OCI-LY7 (cell line): ENCODE measurements at regions not wholly inside any gene's neighbourhood (a gene's known extent, or its start where the extent isn't known, plus 50 kb on each side); places are given as distances from the start of the nearest gene placed in this dataset.

ENCODE experiments used
- BruUV-seq: library from RNA; stranded (reverse); fragments of 400-500 nt; replicated peaks from 2 replicates; lab custom pipeline; 2021; lab: Mats Ljungman, UMichigan
- CTCF ChIA-PET: fragments of 300-600 bp; sonication (Branson Sonifier 250); formaldehyde crosslinking; loops from one replicate; lab custom pipeline; 2022; ENCODE audit warnings: antibody characterized with exemption; ENCODE audit not compliant: unreplicated experiment; lab: Charles Lee
- POLR2A ChIA-PET: fragments of 300-600 bp; sonication (Branson Sonifier 250); formaldehyde crosslinking; loops from one replicate; lab custom pipeline; 2022; ENCODE audit warnings: antibody characterized with exemption; lab: Charles Lee
- DNase-seq: peaks from one replicate; pipeline ENCODE4 v3.0.0-alpha.2; 2015; ENCODE audit warnings: low spot score
- H2AFZ ChIP-seq: fragments of 200-600 bp; sonication (generic), shearing (Covaris generic); 2 replicates; pipeline ENCODE4 v1.6.1; 2014; ENCODE audit warnings: mild to moderate bottlenecking, antibody characterized with exemption, low read length, moderate library complexity
- H3K27ac ChIP-seq: fragments of 200-600 bp; sonication (generic); 2 replicates; pipeline ENCODE4 v1.5.1; 2014; ENCODE audit warnings: mixed run types, low read depth, mild to moderate bottlenecking, moderate library complexity, low read length, inconsistent platforms; ENCODE audit not compliant: poor library complexity, severe bottlenecking
- H3K36me3 ChIP-seq: fragments of 200-600 bp; sonication (generic); 2 replicates; pipeline ENCODE4 v1.6.1; 2014; ENCODE audit warnings: mild to moderate bottlenecking, antibody characterized with exemption, low read length, moderate library complexity, mixed read lengths; ENCODE audit not compliant: insufficient read depth
- H3K4me1 ChIP-seq: fragments of 200-600 bp; sonication (generic); 2 replicates; pipeline ENCODE4 v1.5.1; 2014; ENCODE audit warnings: mild to moderate bottlenecking, low read length; ENCODE audit not compliant: insufficient read depth, poor library complexity, severe bottlenecking
- H3K4me2 ChIP-seq: fragments of 200-600 bp; sonication (generic); 2 replicates; pipeline ENCODE4 v1.6.1; 2014; ENCODE audit warnings: mild to moderate bottlenecking, low read length
- H3K4me3 ChIP-seq: fragments of 200-600 bp; sonication (generic); 2 replicates; pipeline ENCODE4 v1.5.1; 2014; ENCODE audit warnings: mild to moderate bottlenecking, low read depth, low read length; ENCODE audit not compliant: poor library complexity, severe bottlenecking
- H3K79me2 ChIP-seq: fragments of 200-600 bp; sonication (generic); 2 replicates; pipeline ENCODE4 v1.6.1; 2016; ENCODE audit warnings: low read depth, mild to moderate bottlenecking, low read length, moderate library complexity, mixed read lengths; ENCODE audit not compliant: insufficient read depth
- H3K9me2 ChIP-seq: fragments of 200-600 bp; sonication (generic); 2 replicates; pipeline ENCODE4 v1.6.1; 2016; ENCODE audit warnings: mild to moderate bottlenecking, low read length, mixed read lengths; ENCODE audit not compliant: insufficient read depth
- H3K9me3 ChIP-seq: fragments of 200-600 bp; sonication (generic); 2 replicates; pipeline ENCODE4 v1.6.1; 2014; ENCODE audit warnings: mild to moderate bottlenecking, mixed run types, low read length, mixed read lengths
- H4K20me1 ChIP-seq: fragments of 200-600 bp; sonication (generic); 2 replicates; pipeline ENCODE4 v1.6.1; 2014; ENCODE audit warnings: mild to moderate bottlenecking, antibody characterized with exemption, low read length, moderate library complexity, mixed read lengths; ENCODE audit not compliant: insufficient read depth
- CTCF ChIP-seq: fragments of 200-600 bp; sonication (generic); conservative IDR thresholded peaks from 2 replicates; pipeline ENCODE4 v1.5.1; 2014; ENCODE audit warnings: mild to moderate bottlenecking, antibody characterized with exemption, low read length, moderate library complexity, mixed read lengths
- EZH2phosphoT487 ChIP-seq: fragments of 200-600 bp; sonication (generic); IDR thresholded peaks from 2 replicates; pipeline ENCODE4 v1.6.1; 2018; ENCODE audit warnings: low read depth, borderline replicate concordance, mild to moderate bottlenecking, mixed run types, antibody characterized with exemption, low read length, moderate library complexity, mixed read lengths
- intact Hi-C: fragments of 100-400 bp; cut with micrococcal nuclease; formaldehyde crosslinking; loops from one replicate; pipeline ENCODE4 v1.10.0; 2022; ENCODE audit not compliant: unreplicated experiment

DNA sequence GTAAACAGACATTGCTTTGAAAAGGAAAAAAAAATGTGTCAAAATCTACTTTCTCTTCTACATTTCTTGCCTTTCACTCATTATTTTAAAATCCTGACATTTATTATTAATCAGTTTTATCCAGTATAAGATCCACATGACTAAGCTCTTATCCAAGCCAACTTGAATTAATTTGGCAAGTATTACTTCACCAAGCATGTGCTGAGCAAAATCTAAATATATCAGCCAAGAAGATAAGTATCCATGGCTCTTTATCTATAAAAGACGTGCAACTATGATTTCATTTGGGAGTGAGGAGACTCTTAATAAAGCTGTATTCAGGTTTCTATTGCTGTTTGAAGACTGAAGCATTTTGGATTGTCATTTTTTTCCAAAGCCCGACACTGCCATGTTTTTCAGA lies 221.3 kb downstream of the TRIM36 start:
- no peaks in the 10 kb centered on the region for H3K9me2 ChIP-seq
- H4K20me1 ChIP-seq: no peaks in the 10 kb centered on the region
- intact Hi-C loops: no loop called here
- ChIA-PET CTCF (no interaction called here), POLR2A (no interaction called here)
- H2AFZ ChIP-seq: no peak overlapping the region
- H3K36me3 ChIP-seq: no peaks in the 10 kb centered on the region
- no peaks in the 10 kb centered on the region for H3K4me1 ChIP-seq
- DNase-seq: no peak
- BruUV-seq: no TSS peak
- H3K79me2 ChIP-seq: no peaks in the 10 kb centered on the region
- no peak overlapping the region for H3K4me2 ChIP-seq
- no peak overlapping the region for H3K27ac ChIP-seq
- no peaks in the 10 kb centered on the region for H3K9me3 ChIP-seq
- no peak for TF ChIP-seq EZH2phosphoT487
- TF ChIP-seq CTCF: no peak
- no peak overlapping the region for H3K4me3 ChIP-seq

- Histone ChIP-seq H2AFZ (no peak overlapping the region), H3K9me3 (peaks cover 8% of the 10 kb centered on the region; the same call in 1 of the 2 replicates), H3K4me3 (no peak overlapping the region), H3K27ac (no peak overlapping the region), H3K4me2 (no peak overlapping the region), H4K20me1 (no peaks in the 10 kb centered on the region), H3K9me2 (no peaks in the 10 kb centered on the region), H3K79me2 (no peaks in the 10 kb centered on the region), H3K36me3 (no peaks in the 10 kb centered on the region), H3K4me1 (no peaks in the 10 kb centered on the region)
- ChIA-PET POLR2A (no interaction called here), CTCF (interaction anchor here (0.6 kb wide), 1 partner anchor 145 kb away, joined by 3 read pairs; no protein-coding TSS in a partner anchor)
- no TSS peak for BruUV-seq
- DNase-seq: no peak
- TF ChIP-seq CTCF: no peak
- no peak for TF ChIP-seq EZH2phosphoT487
- intact Hi-C loops: no loop called here
Observed at GRCh38 chr5:114940709-114941108, 229.0 kb downstream of the TRIM36 start.

GRCh38 chr5:114935490-114935889 lies 234.2 kb downstream of the TRIM36 start:
- POLR2A ChIA-PET: no interaction called here
- no peak for TF ChIP-seq CTCF
- TF ChIP-seq EZH2phosphoT487: no peak
- Histone ChIP-seq H3K9me2 (no peaks in the 10 kb centered on the region), H3K27ac (no peak overlapping the region), H3K4me2 (no peak overlapping the region), H3K36me3 (no peaks in the 10 kb centered on the region), H3K4me1 (no peaks in the 10 kb centered on the region), H3K79me2 (no peaks in the 10 kb centered on the region), H3K9me3 (0 out of 2 replicates have a peak, but pooled peaks cover 8% of the 10 kb centered on the region), H2AFZ (no peak overlapping the region), H3K4me3 (no peak overlapping the region), H4K20me1 (no peaks in the 10 kb centered on the region)
- BruUV-seq: no TSS peak
- CTCF ChIA-PET: no interaction called here
- DNase-seq: no peak
- intact Hi-C loops: no loop called here
